ENCODE measurements at regions not wholly inside any gene's neighbourhood (a gene's known extent, or its start where the extent isn't known, plus 50 kb on each side); places are given as distances from the start of the nearest gene placed in this dataset.

DNA sequence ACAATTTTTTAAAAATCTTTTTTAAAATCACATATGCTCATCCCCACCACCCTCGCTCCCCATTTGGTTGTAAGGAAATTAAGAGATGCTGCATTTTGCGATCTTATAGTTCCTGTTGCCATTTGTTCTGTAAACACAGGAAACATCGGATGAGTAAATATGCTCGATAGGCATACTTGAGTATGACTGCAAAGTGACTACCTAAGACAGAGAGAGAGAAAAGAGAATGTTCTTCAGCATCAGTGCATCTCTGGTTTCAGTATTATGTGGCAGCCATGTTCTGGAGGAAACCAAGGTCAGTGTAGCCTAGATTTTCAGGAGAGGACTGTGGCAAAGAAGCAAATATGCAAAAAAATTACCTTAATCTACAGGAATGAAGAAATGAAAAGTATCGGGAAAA lies 265.5 kb upstream of the FMN2 start:
- Mint-ChIP-seq H3K4me1 (ENCODE audit: low read depth) (no peaks in the 10 kb centered on the region), H3K27me3 (no peaks in the 10 kb centered on the region), H3K4me3 (no peak overlapping the region), H3K27ac (no peak overlapping the region), H3K36me3 (ENCODE audit: low read depth) (no peaks in the 10 kb centered on the region), H3K9me3 (no peaks in the 10 kb centered on the region)
- no peak for DNase-seq

- H3K4me1 Mint-ChIP-seq (ENCODE audit: low read depth), result peaks cover 1% of the 10 kb centered on the region
- no peaks in the 10 kb centered on the region for H3K27me3 Mint-ChIP-seq
- no peak overlapping the region for H3K27ac Mint-ChIP-seq
- no peak overlapping the region for H3K4me3 Mint-ChIP-seq
- no peaks in the 10 kb centered on the region for H3K36me3 Mint-ChIP-seq (ENCODE audit: low read depth)
- no peak for DNase-seq
- H3K9me3 Mint-ChIP-seq, result no peaks in the 10 kb centered on the region
Measured at GRCh38 chr1:239826736-239827135, 264.9 kb upstream of the FMN2 start.

GRCh38 chr1:239829535-239829934 lies 262.1 kb upstream of the FMN2 start:
- no peaks in the 10 kb centered on the region for H3K9me3 Mint-ChIP-seq
- no peak for DNase-seq
- H3K27me3 Mint-ChIP-seq, result no peaks in the 10 kb centered on the region
- peaks cover 10% of the 10 kb centered on the region for H3K4me1 Mint-ChIP-seq (ENCODE audit: low read depth)
- no peak overlapping the region for H3K4me3 Mint-ChIP-seq
- H3K27ac Mint-ChIP-seq, result no peak overlapping the region
- H3K36me3 Mint-ChIP-seq (ENCODE audit: low read depth), result no peaks in the 10 kb centered on the region

DNA sequence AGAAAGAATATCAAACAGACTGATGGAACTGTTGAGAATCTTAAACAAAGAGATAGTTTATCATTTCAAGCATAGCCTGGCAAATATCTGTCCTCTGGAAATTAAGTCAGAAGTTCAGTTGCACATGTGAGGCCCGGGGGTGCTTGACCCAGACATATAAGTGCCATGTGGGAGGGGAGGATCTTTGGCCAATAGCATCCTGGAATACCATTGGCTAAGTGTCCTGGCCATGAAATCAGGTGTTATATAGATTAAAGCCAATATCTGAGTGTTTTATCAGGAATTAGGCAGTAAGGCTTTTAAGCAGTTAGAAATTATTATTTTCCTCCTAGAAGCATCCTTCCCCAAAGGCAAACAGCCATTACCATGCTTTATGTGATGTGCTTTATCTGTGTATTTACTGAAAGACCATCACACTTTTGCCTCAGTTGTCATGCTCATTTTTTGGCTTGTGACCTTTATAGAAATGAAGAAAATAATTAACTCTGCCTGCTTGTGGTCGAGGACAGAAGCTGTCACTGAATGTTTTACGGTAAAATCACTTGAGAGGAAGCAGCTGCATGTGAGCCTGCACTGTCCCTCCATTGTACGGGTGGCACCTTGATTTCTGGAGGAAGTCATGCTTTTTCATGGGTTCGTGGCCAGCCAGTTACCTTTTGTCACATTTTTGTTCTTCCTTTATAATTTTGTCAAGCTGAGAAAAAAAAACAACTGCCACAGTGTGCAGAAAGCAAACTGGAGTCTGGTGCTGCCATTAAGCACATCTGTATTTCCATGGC lies 259.9 kb upstream of the FMN2 start:
- Mint-ChIP-seq H3K36me3 (ENCODE audit: low read depth) (no peaks in the 10 kb centered on the region), H3K4me1 (ENCODE audit: low read depth) (peaks cover 10% of the 10 kb centered on the region), H3K4me3 (no peak overlapping the region), H3K9me3 (no peaks in the 10 kb centered on the region), H3K27ac (no peak overlapping the region), H3K27me3 (no peaks in the 10 kb centered on the region)
- DNase-seq, result no peak

DNA sequence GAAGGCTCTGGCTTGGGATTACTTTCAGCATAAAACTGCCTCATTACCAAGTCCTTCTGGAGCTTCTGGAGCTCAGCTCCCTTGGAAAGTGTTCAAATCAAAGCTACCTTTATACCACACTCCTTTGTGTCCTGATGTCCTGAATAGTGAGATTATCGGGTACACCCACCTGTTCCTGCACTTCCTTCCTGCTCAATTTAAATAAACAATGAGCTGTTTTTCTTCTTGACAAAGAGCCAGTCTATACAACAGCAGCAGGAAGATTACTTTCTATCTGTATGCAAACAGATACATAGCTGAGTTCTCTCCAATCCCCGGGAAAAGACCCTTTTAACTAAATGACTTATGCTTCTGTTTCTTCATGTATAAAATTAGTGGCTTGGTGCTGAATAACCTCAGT lies 258.0 kb upstream of the FMN2 start:
- Mint-ChIP-seq H3K9me3 (no peaks in the 10 kb centered on the region), H3K4me3 (no peak overlapping the region), H3K27ac (no peak overlapping the region), H3K4me1 (ENCODE audit: low read depth) (peaks cover 10% of the 10 kb centered on the region), H3K36me3 (ENCODE audit: low read depth) (no peaks in the 10 kb centered on the region), H3K27me3 (no peaks in the 10 kb centered on the region)
- DNase-seq, result no peak

DNA sequence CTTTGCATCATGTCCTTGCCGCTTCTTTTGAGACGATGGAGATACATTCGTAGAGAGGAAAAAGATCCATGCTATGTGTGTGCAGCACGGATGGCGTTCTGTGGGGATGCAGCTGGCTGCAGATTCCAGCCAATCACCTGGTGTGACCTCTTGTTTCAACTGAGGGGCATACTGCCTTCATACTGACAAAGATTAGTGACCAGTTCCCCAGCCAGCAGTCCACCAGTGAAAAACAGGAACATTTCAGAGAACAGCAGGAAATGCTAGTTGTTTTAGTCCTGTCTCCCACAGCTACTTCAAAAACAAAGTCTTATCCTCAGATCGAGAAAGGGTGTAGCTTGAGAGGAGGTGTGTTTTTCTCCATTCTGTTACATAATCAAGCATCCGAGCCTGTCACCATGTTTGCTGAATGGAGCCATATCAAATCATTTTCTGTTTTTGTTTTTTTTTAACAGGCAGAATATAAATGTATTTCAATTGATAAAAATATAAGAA lies 255.7 kb upstream of the FMN2 start:
- Mint-ChIP-seq H3K4me1 (ENCODE audit: low read depth) (peaks cover 10% of the 10 kb centered on the region), H3K27ac (no peak overlapping the region), H3K27me3 (no peaks in the 10 kb centered on the region), H3K4me3 (no peak overlapping the region), H3K9me3 (no peaks in the 10 kb centered on the region), H3K36me3 (ENCODE audit: low read depth) (no peaks in the 10 kb centered on the region)
- no peak for DNase-seq

DNA sequence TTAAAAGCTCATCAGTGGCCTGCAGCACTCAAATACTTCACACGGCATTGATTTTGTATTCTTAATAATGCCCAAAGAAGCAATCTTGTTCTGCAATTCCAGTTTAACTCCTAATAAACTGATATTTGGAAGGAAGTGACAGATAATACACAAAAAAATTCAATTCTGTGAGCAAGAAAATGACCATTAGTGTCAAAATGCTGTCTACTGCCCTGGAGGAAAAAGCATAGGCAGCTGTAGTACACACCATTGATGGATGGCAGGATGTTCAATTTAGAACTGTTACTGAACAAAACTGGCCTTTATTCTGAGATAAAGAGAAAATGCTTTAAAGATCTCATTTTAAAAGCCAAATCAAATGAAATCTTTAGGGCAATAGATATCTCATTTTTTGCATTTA lies 251.3 kb upstream of the FMN2 start:
- DNase-seq, result no peak
- no peaks in the 10 kb centered on the region for H3K27me3 Mint-ChIP-seq
- no peak overlapping the region for H3K27ac Mint-ChIP-seq
- no peaks in the 10 kb centered on the region for H3K4me1 Mint-ChIP-seq (ENCODE audit: low read depth)
- H3K9me3 Mint-ChIP-seq, result no peaks in the 10 kb centered on the region
- no peak overlapping the region for H3K4me3 Mint-ChIP-seq
- H3K36me3 Mint-ChIP-seq (ENCODE audit: low read depth), result no peaks in the 10 kb centered on the region

GRCh38 chr1:239840790-239841189 lies 250.9 kb upstream of the FMN2 start:
- no peaks in the 10 kb centered on the region for H3K9me3 Mint-ChIP-seq

GRCh38 chr1:239841631-239842030 lies 250.1 kb upstream of the FMN2 start:
- Mint-ChIP-seq H3K4me3 (no peak overlapping the region), H3K9me3 (no peaks in the 10 kb centered on the region), H3K4me1 (ENCODE audit: low read depth) (no peaks in the 10 kb centered on the region), H3K27ac (no peak overlapping the region), H3K36me3 (ENCODE audit: low read depth) (no peaks in the 10 kb centered on the region), H3K27me3 (no peaks in the 10 kb centered on the region)
- no peak for DNase-seq

More at GRCh38 chr1:239840790-239841189, 250.9 kb upstream of the FMN2 start:
- H3K4me1 Mint-ChIP-seq (ENCODE audit: low read depth), result no peaks in the 10 kb centered on the region
- H3K36me3 Mint-ChIP-seq (ENCODE audit: low read depth), result no peaks in the 10 kb centered on the region
- no peak overlapping the region for H3K27ac Mint-ChIP-seq
- H3K27me3 Mint-ChIP-seq, result no peaks in the 10 kb centered on the region
- DNase-seq, result no peak
- no peak overlapping the region for H3K4me3 Mint-ChIP-seq

DNA sequence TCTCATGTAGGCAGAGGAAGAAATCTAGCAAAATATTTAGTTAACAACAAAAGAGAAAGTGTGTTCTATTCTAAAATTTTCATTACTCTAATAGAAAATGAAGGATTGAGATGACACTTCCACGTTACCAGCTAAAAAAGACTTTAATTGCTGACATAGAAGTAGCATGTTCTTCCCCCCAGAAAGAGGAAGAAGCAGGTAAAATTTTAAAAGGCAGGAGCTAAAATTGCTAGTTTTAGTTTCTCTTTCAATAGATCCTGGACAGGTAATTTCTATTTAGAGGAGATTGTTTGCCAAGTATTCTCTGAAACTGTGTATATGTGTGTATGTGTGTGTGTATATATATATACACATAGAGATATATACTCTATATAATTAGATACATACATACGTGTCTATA lies 248.1 kb upstream of the FMN2 start:
- H3K36me3 Mint-ChIP-seq (ENCODE audit: low read depth), result no peaks in the 10 kb centered on the region
- H3K27me3 Mint-ChIP-seq, result peaks cover 2% of the 10 kb centered on the region

GRCh38 chr1:239844833-239845232 lies 246.8 kb upstream of the FMN2 start:
- Mint-ChIP-seq H3K4me3 (no peak overlapping the region), H3K36me3 (ENCODE audit: low read depth) (no peaks in the 10 kb centered on the region), H3K9me3 (no peaks in the 10 kb centered on the region), H3K27ac (no peak overlapping the region), H3K4me1 (ENCODE audit: low read depth) (no peaks in the 10 kb centered on the region), H3K27me3 (peaks cover 2% of the 10 kb centered on the region)
- no peak for DNase-seq

More for the DNA sequence above, 248.1 kb upstream of the FMN2 start:
- no peak overlapping the region for H3K4me3 Mint-ChIP-seq
- H3K4me1 Mint-ChIP-seq (ENCODE audit: low read depth), result no peaks in the 10 kb centered on the region
- no peak overlapping the region for H3K27ac Mint-ChIP-seq
- DNase-seq, result no peak
- H3K9me3 Mint-ChIP-seq, result no peaks in the 10 kb centered on the region

- no peaks in the 10 kb centered on the region for H3K36me3 Mint-ChIP-seq (ENCODE audit: low read depth)
Measured at GRCh38 chr1:239854922-239855321, 236.8 kb upstream of the FMN2 start.

GRCh38 chr1:239856067-239856466 lies 235.6 kb upstream of the FMN2 start:
- Mint-ChIP-seq H3K27me3 (no peaks in the 10 kb centered on the region), H3K36me3 (ENCODE audit: low read depth) (no peaks in the 10 kb centered on the region), H3K27ac (no peak overlapping the region), H3K9me3 (peaks cover 8% of the 10 kb centered on the region), H3K4me1 (ENCODE audit: low read depth) (no peaks in the 10 kb centered on the region), H3K4me3 (no peak overlapping the region)
- DNase-seq, result no peak

More at GRCh38 chr1:239854922-239855321, 236.8 kb upstream of the FMN2 start:
- no peak overlapping the region for H3K4me3 Mint-ChIP-seq
- no peak overlapping the region for H3K27ac Mint-ChIP-seq
- H3K9me3 Mint-ChIP-seq, result peaks cover 8% of the 10 kb centered on the region
- no peak for DNase-seq
- H3K4me1 Mint-ChIP-seq (ENCODE audit: low read depth), result no peaks in the 10 kb centered on the region
- H3K27me3 Mint-ChIP-seq, result no peaks in the 10 kb centered on the region

DNA sequence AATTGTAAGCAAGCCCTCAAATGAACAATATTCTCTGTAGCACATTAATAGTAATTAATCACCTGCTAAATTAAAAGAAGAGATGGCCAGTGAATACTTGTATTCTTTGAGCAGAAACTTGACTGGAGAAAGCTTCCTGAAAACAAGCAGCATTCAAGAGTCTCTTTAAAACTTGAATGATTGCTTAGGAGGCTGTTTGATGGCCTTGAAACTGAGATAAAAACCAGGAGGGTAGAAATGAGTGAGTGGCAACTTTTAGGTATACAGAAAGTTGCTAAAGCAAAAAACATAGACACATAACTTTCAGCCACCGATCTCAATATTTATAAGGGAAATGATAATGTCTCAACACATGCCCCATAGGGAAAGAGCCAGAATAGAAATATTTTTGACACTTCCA lies 234.8 kb upstream of the FMN2 start:
- H3K9me3 Mint-ChIP-seq, result peaks cover 8% of the 10 kb centered on the region

DNA sequence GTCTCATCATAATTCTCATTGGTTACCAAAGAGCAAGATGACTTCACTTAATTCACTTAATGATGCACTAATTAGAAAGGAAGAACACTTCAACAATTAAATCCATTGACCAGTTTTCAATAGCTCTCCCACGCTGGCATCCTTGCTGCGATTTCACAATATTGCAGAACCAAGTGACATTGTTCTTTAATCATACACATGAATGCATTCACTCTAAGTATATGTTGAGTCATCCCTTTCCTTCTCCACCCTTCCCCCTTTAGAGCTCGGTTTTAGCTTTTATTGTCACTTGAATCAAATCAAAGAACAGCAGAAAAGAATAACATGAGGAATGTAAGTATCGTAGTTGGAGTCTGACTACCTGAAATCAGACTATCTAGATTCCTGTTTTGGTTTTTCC lies 233.6 kb upstream of the FMN2 start:
- no peaks in the 10 kb centered on the region for H3K27me3 Mint-ChIP-seq
- no peak overlapping the region for H3K4me3 Mint-ChIP-seq
- DNase-seq, result no peak
- H3K27ac Mint-ChIP-seq, result no peak overlapping the region
- H3K36me3 Mint-ChIP-seq (ENCODE audit: low read depth), result no peaks in the 10 kb centered on the region
- H3K4me1 Mint-ChIP-seq (ENCODE audit: low read depth), result no peaks in the 10 kb centered on the region
- peaks cover 8% of the 10 kb centered on the region for H3K9me3 Mint-ChIP-seq

More for the DNA sequence above, 234.8 kb upstream of the FMN2 start:
- no peaks in the 10 kb centered on the region for H3K4me1 Mint-ChIP-seq (ENCODE audit: low read depth)
- no peak for DNase-seq
- no peaks in the 10 kb centered on the region for H3K27me3 Mint-ChIP-seq
- no peak overlapping the region for H3K27ac Mint-ChIP-seq
- no peaks in the 10 kb centered on the region for H3K36me3 Mint-ChIP-seq (ENCODE audit: low read depth)
- no peak overlapping the region for H3K4me3 Mint-ChIP-seq
